ENCODE measurements at regions not wholly inside any gene's neighbourhood (a gene's known extent, or its start where the extent isn't known, plus 50 kb on each side); places are given as distances from the start of the nearest gene placed in this dataset.

DNA sequence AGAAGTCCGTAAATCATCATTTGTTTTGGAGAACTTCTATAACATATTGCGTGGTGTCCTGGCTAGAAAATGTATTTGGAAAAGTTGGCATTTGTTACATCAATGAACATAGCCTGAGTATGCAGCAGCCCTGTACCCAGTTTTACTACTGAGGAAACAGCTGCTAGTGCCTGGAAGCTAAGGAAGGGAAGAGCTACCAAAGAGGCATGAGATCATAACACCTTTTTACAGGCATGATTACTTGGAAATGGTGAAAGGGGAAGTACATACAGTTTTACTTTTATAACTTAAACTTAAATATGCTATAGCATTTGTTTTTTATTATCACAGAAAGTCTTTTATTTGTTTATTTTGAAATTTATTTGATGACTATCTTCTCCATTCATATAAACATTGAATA lies 128.4 kb upstream of the MC4R start:
- DNase-seq (ENCODE audit: low read depth): no peak
- TF ChIP-seq MYC (IDR thresholded peaks at IDR 0.05; ENCODE audit: low read depth, low read length) (no peak), POLR2A (IDR thresholded peaks at IDR 0.05; ENCODE audit: extremely low read depth, insufficient read length) (no peak)
- TF ChIP-seq, protein P1, sequence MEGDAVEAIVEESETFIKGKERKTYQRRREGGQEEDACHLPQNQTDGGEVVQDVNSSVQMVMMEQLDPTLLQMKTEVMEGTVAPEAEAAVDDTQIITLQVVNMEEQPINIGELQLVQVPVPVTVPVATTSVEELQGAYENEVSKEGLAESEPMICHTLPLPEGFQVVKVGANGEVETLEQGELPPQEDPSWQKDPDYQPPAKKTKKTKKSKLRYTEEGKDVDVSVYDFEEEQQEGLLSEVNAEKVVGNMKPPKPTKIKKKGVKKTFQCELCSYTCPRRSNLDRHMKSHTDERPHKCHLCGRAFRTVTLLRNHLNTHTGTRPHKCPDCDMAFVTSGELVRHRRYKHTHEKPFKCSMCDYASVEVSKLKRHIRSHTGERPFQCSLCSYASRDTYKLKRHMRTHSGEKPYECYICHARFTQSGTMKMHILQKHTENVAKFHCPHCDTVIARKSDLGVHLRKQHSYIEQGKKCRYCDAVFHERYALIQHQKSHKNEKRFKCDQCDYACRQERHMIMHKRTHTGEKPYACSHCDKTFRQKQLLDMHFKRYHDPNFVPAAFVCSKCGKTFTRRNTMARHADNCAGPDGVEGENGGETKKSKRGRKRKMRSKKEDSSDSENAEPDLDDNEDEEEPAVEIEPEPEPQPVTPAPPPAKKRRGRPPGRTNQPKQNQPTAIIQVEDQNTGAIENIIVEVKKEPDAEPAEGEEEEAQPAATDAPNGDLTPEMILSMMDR (IDR thresholded peaks at IDR 0.05; ENCODE audit: low read depth, low read length): no peak
- TF ChIP-seq, protein P2, sequence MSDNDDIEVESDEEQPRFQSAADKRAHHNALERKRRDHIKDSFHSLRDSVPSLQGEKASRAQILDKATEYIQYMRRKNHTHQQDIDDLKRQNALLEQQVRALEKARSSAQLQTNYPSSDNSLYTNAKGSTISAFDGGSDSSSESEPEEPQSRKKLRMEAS (IDR thresholded peaks at IDR 0.05; ENCODE audit: low read depth, low read length): no peak
- H3K4me3 ChIP-seq (ENCODE audit: low read depth, low read length): no peak overlapping the region

DNA sequence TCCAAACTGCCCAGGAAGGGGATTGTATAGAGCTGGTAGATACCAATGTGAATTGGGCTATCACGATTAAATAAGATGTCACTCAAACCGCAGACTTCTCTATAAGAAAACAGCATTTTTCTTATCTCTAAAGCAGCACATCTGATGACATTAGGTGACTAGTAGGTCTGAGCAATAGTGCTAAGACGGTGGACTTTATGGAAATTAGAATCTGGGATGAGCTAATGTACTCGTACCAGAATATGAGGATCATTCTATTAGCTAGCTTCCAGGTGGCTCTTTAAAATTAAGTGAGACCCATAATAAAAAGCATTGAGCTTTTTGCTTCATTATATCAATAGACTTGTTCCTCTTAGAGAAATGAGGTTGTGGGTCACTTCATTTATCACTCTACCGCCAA lies 130.0 kb upstream of the MC4R start:
- TF ChIP-seq, protein P2 (IDR thresholded peaks at IDR 0.05; ENCODE audit: low read depth, low read length): no peak
- TF ChIP-seq POLR2A (IDR thresholded peaks at IDR 0.05; ENCODE audit: extremely low read depth, insufficient read length) (no peak), MYC (IDR thresholded peaks at IDR 0.05; ENCODE audit: low read depth, low read length) (no peak)
- TF ChIP-seq, protein P1 (IDR thresholded peaks at IDR 0.05; ENCODE audit: low read depth, low read length): no peak
- no peak for DNase-seq (ENCODE audit: low read depth)
- no peak overlapping the region for H3K4me3 ChIP-seq (ENCODE audit: low read depth, low read length)

DNA sequence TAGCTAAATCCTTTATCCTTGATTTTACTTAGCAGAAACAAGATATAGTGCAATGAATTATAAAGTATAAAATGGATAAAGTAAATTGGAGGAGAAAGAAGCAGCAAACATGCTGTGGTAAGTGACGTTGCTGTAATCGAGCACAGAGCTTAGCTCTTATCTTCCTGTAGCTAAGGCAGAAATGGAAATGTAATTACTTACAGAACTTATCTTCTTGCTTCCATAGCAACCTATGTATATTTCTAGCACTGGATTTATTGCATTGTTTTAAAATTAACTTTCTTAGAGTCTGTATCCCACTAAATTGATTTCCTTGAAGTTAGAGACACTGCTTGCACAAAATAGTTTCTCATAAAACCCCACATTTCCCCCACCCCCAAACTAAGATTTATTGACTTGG lies 130.6 kb upstream of the MC4R start:
- no peak overlapping the region for H3K4me3 ChIP-seq (ENCODE audit: low read depth, low read length)
- no peak for DNase-seq (ENCODE audit: low read depth)
- TF ChIP-seq, protein P1 (IDR thresholded peaks at IDR 0.05; ENCODE audit: low read depth, low read length): no peak
- TF ChIP-seq, protein P2 (IDR thresholded peaks at IDR 0.05; ENCODE audit: low read depth, low read length): no peak

DNA sequence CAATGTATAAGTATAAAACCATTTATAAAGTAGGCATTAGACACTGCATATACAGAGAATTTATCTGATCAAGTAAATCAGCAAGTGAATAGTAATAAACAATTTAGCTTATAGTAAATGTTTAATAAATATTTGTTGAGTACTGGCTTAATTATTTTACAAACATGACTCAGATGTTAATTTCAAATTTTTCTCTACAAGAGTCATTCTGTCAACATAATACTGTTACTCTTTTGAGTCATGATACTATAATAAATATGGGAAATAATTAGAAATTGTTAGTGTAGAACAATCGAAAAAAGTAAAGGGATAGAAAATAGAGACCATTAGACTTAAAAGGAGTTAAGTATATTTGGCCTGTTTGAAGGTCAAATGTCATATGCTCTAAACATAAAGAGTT lies 133.6 kb upstream of the MC4R start:
- no peak for DNase-seq (ENCODE audit: low read depth)

DNA sequence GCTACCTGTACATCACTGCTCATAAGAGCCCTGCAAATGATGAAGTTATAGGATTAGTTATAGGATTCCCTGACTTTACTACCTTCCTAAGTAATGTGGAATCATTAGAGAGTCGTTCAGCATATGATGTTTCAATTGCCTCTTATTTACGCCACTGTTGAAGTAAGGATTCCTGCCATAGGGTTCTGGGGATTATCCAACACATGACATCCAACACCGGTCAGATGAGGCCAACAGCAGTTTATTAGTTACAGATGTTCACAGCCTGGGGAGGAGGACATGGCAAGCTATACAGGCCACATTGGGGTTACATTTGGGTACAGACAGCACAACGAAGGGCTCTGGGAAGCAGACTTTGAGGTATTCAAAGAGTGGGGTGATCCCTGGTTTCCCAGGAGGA lies 134.1 kb upstream of the MC4R start:
- H3K4me3 ChIP-seq (ENCODE audit: low read depth, low read length): no peak overlapping the region
- TF ChIP-seq POLR2A (IDR thresholded peaks at IDR 0.05; ENCODE audit: extremely low read depth, insufficient read length): no peak
- TF ChIP-seq, protein P1 (IDR thresholded peaks at IDR 0.05; ENCODE audit: low read depth, low read length): no peak
- TF ChIP-seq, protein P2 (IDR thresholded peaks at IDR 0.05; ENCODE audit: low read depth, low read length): no peak
- no peak for TF ChIP-seq MYC (IDR thresholded peaks at IDR 0.05; ENCODE audit: low read depth, low read length)
- DNase-seq (ENCODE audit: low read depth): no peak

More for the DNA sequence above, 133.6 kb upstream of the MC4R start:
- H3K4me3 ChIP-seq (ENCODE audit: low read depth, low read length): no peak overlapping the region
- no peak for TF ChIP-seq POLR2A (IDR thresholded peaks at IDR 0.05; ENCODE audit: extremely low read depth, insufficient read length)
- TF ChIP-seq MYC (IDR thresholded peaks at IDR 0.05; ENCODE audit: low read depth, low read length): no peak
- TF ChIP-seq, protein P1 (IDR thresholded peaks at IDR 0.05; ENCODE audit: low read depth, low read length): no peak
- TF ChIP-seq, protein P2 (IDR thresholded peaks at IDR 0.05; ENCODE audit: low read depth, low read length): no peak

DNA sequence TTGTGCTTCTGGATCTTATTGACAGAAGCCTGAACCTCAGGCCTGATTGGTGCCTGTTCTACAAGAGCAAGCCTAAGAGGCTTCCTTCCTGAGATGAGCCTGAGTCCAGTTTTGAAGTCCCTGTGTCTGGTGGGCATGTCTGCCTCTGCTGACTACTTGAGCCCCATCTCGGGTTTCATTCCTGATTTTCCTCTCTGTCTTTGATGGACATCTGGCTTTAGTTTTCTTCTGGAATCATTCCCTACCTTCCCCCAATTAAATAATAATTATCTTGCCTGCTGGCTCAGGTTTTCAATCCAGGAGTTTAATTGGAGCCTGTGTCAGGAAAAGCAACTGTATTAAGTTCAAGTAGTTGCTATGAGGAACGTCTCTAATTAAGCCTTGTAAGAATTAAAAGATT lies 135.5 kb upstream of the MC4R start:
- H3K4me3 ChIP-seq (ENCODE audit: low read depth, low read length): no peak overlapping the region
- TF ChIP-seq POLR2A (IDR thresholded peaks at IDR 0.05; ENCODE audit: extremely low read depth, insufficient read length) (no peak), MYC (IDR thresholded peaks at IDR 0.05; ENCODE audit: low read depth, low read length) (no peak)
- TF ChIP-seq, protein P2 (IDR thresholded peaks at IDR 0.05; ENCODE audit: low read depth, low read length): no peak
- TF ChIP-seq, protein P1 (IDR thresholded peaks at IDR 0.05; ENCODE audit: low read depth, low read length): no peak
- no peak for DNase-seq (ENCODE audit: low read depth)

Data from NB4 (cell line).